Islet of Langerhans (tissue), 1 donor: ENCODE measurements at regions not wholly inside any gene's neighbourhood (a gene's known extent, or its start where the extent isn't known, plus 50 kb on each side); places are given as distances from the start of the nearest gene placed in this dataset.
"Not testable (repeated sequence)": the region's sequence is repeated elsewhere in the genome, so short reads cannot be mapped to it uniquely, and the experiment has no call there.

ENCODE experiments used
- FAIRE-seq: peaks from one replicate; lab custom pipeline; 2011; peaks lifted over from hg19 to GRCh38; lab: Jason Lieb, UNC

GRCh38 chr2:205865056-205865455 is 182.8 kb downstream of the NRP2 start:
- FAIRE-seq, result no peak

- FAIRE-seq, result no peak
These were observed 182.2 kb downstream of the NRP2 start for GRCh38 chr2:205864491-205864890.

GRCh38 chr2:205862761-205863160 is 180.5 kb downstream of the NRP2 start:
- not testable (repeated sequence) for FAIRE-seq

GRCh38 chr2:205860885-205861284 is 178.6 kb downstream of the NRP2 start:
- no peak for FAIRE-seq

- no peak for FAIRE-seq
These were observed 177.9 kb downstream of the NRP2 start for GRCh38 chr2:205860181-205860580.

GRCh38 chr2:205858881-205859441 is 176.7 kb downstream of the NRP2 start:
- FAIRE-seq, result no peak

- FAIRE-seq, result no peak
These were observed 176.0 kb downstream of the NRP2 start for GRCh38 chr2:205858275-205858674.

- no peak for FAIRE-seq
These were observed 175.4 kb downstream of the NRP2 start for GRCh38 chr2:205857520-205858237.

GRCh38 chr2:205852457-205852856 is 170.2 kb downstream of the NRP2 start:
- FAIRE-seq, result no peak

- FAIRE-seq, result no peak
These were observed 168.3 kb downstream of the NRP2 start for GRCh38 chr2:205850611-205851010.

GRCh38 chr2:205850132-205850531 is 167.8 kb downstream of the NRP2 start:
- FAIRE-seq, result no peak

GRCh38 chr2:205849136-205849535 is 166.8 kb downstream of the NRP2 start:
- no peak for FAIRE-seq

- FAIRE-seq, result no peak
These were observed 166.3 kb downstream of the NRP2 start for GRCh38 chr2:205848601-205849000.
